HG02678 (cell line): ENCODE measurements at regions not wholly inside any gene's neighbourhood (a gene's known extent, or its start where the extent isn't known, plus 50 kb on each side); places are given as distances from the start of the nearest gene placed in this dataset.

Experiments
- ATAC-seq: cut with Tn5 transposase; IDR thresholded peaks from one replicate; pipeline ENCODE4 v1.9.1; 2021; ENCODE audit warnings: mild to moderate bottlenecking, moderate library complexity; ENCODE audit not compliant: unreplicated experiment

GRCh38 chr6:126795161-126795560 lies 323.3 kb upstream of the RSPO3 start:
- ATAC-seq: no peak

- no peak for ATAC-seq
Observed at GRCh38 chr6:126797981-126798380, 320.5 kb upstream of the RSPO3 start.

- peak; percentile 36 for ATAC-seq
Observed at GRCh38 chr6:126803769-126804168, 314.7 kb upstream of the RSPO3 start.

DNA sequence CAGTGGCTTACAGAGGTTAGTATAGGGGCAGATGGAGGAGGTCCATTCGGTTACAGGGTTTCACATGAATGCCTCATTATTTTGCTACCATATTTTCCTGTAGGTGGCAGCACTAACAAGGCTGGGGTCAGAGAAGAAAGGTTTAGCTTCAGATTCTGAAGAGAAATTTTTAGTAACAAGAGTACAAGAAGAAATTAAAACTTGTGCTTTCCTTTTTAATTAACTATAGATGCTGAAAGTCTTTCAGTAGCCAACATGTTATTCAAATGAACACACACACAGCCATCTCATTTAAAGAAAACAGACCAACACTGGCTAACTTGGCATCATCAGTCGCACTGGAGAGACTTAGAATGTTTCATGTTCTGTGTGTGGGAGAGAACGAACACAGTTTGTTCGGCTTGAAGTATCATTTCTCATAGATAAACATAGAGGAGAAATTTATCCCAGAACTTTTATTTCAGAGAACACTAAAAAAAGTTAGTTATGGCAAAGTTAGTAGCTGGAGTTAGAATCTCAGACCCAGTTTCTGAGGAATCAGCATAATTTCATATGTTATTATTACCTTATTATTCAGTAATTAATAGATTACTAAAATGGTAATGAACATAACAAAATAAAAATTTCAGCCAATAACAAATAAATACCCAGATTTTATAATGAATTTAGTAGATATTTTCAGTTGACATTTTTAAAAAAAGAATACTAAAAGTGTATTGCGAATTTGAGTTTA lies 314.0 kb upstream of the RSPO3 start:
- peak; percentile 84 for ATAC-seq

GRCh38 chr6:126805861-126806260 lies 312.6 kb upstream of the RSPO3 start:
- no peak for ATAC-seq

GRCh38 chr6:126807876-126808275 lies 310.6 kb upstream of the RSPO3 start:
- no peak for ATAC-seq

- ATAC-seq: no peak
Observed at GRCh38 chr6:126811321-126811720, 307.1 kb upstream of the RSPO3 start.

- ATAC-seq: no peak
Observed at GRCh38 chr6:126812010-126812409, 306.5 kb upstream of the RSPO3 start.

GRCh38 chr6:126812651-126813050 lies 305.8 kb upstream of the RSPO3 start:
- ATAC-seq: no peak

GRCh38 chr6:126820634-126821033 lies 297.8 kb upstream of the RSPO3 start:
- ATAC-seq: no peak

- no peak for ATAC-seq
Observed at GRCh38 chr6:126821706-126822105, 296.8 kb upstream of the RSPO3 start.

DNA sequence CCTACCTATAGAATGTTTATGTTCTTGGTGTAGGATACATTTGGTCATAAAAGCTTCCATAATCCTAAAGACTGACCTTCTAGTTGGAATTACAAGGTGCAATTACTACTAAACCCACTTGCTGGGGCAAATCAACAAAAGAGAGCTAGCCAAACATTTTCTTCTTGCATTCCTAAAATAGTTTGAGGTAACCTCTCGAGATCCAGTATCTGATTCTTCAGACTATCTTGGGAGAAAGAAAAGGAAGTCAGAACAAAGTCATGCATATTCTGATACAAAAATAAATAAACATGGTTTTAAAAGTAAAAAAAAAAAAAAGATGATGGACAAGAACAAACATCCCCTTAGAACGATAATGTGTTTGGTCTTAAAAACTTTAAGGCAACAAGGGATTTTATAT lies 294.2 kb upstream of the RSPO3 start:
- no peak for ATAC-seq

DNA sequence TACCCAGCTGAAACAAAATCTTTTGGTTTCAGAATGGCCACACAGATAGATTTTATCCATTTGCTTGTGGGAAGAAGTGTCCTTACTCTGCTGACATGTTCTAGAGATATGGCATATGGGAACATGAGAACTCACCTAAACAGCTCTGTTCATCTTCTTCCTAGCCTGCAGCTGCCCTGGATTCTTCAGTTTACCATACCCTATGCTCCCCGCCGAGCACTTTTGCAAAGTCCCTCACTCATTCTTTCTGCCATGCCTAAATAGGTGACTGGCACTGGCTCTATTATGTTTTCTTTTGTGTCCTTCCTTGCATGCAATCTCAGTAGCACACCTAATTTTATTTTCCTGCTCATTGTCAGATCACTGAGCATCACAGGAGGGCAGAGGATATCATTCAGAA lies 293.7 kb upstream of the RSPO3 start:
- ATAC-seq: no peak

GRCh38 chr6:126826166-126826714 lies 292.2 kb upstream of the RSPO3 start:
- no peak for ATAC-seq

GRCh38 chr6:126831461-126831860 lies 287.0 kb upstream of the RSPO3 start:
- no peak for ATAC-seq

DNA sequence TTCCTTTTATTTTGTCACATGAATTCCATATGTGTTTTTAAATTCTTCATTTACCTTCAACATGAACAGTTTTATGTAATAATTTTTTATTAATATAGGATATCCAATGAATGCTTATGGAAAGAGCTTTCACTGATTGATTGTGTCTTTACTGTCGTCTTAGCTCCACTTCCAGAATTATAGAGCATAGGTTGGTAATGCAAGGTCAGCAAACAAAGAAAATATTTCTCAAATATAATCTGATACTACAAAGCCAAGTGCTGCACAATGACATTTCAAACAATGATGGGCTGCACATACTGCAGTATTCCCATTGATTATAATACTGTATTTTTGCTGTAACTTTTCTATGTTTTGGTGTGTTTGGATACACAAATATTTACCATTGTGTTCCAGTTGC lies 275.7 kb upstream of the RSPO3 start:
- no peak for ATAC-seq

DNA sequence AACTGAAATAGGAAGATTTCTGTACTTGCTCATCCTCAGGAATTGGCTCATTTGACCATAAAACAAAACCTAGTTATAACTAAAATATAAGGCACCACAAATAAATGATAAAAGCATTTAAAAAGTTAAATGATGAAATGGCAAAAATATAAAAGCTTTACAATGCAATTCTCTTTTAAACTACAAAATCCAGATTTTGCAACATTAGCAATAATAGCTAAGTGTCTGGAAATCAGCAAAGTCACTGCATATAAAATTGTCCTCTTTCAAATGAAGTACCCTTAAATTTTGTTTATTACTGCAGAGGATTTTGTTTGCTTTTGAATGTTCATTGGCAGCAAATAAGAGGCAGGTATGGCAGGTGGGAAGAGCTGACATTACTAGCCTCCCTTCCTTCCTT lies 270.4 kb upstream of the RSPO3 start:
- no peak for ATAC-seq

GRCh38 chr6:126867641-126868040 lies 250.8 kb upstream of the RSPO3 start:
- no peak for ATAC-seq

GRCh38 chr6:126873351-126873750 lies 245.1 kb upstream of the RSPO3 start:
- ATAC-seq: no peak

GRCh38 chr6:126873791-126874190 lies 244.7 kb upstream of the RSPO3 start:
- ATAC-seq: no peak

- no peak for ATAC-seq
Observed at GRCh38 chr6:126876446-126876845, 242.0 kb upstream of the RSPO3 start.

DNA sequence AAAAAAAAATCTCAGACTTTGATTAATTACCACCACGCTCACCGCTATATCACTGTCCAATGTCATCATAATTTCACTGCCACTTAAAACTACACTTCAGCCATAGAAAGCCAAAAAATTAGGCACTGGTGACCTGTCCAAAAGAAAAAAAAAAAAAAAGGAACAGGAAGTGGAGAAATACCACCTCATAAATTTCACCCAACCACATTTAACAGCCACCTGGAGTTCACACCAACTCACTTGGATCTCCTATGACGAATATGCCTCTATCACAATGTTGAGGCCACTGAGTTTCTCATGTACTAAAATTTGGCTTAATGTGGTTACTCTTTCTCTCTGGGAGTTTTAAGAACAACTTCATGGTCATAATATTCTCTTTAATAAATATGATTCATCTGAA lies 237.5 kb upstream of the RSPO3 start:
- ATAC-seq: no peak

DNA sequence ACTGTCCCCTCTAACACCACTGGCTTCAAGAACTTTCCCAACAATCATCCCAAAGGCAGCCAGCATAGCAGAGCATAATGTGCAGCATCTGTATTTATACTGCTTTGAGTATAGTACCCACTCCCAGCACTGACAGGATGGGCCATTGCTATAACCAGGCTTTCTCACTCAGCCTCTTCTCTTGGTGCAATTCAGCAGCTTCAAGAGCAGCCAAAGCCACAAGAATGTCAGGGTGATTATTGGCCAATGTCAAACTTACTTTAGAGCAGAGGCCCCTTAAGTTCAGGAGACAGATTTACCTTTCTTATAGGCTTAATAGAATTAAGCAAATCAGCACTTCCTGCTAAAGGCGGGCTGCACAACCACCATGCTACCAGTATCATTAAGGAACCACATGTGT lies 232.4 kb upstream of the RSPO3 start:
- ATAC-seq: no peak
